Choroid plexus epithelial cell (primary cell): ENCODE measurements at regions not wholly inside any gene's neighbourhood (a gene's known extent, or its start where the extent isn't known, plus 50 kb on each side); places are given as distances from the start of the nearest gene placed in this dataset.
"Not testable (repeated sequence)": the region's sequence is repeated elsewhere in the genome, so short reads cannot be mapped to it uniquely, and the experiment has no call there.

Experiments used
- DNase-seq: peaks from one replicate; pipeline ENCODE4 v3.0.0-alpha.2; 2010; ENCODE audit warnings: low read depth
- H3K4me3 ChIP-seq: 2 replicates; pipeline ENCODE4 v1.5.1; 2011; ENCODE audit warnings: low read depth, mild to moderate bottlenecking, control low read depth, low read length, moderate library complexity
- TF ChIP-seq, protein P1 (sequence below): conservative IDR thresholded peaks from 2 replicates; pipeline ENCODE4 v1.5.1; 2011; ENCODE audit warnings: low read depth, mild to moderate bottlenecking, control low read depth, inconsistent platforms, low read length, moderate library complexity

DNA sequence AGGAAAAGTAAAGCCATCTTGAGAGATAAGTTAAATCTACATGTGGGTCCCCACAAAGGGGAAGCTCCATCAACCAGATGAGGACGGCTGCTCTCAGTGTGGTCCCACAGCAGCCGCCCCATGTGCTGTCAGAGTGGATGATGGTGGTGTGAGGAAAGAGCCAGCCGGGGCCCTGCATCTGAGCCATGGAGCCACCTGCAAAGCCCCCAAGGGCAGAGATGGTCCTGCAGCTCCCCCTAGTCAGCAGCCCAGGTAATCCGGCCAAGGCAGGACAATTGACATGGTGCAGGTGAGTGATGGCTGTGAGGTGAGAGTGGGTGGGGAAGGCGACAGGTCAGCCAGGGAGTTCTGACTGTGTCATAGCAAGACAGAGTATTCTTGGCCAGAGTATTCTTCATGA is 458.8 kb downstream of the ICE1 start:
- no peak for DNase-seq
- TF ChIP-seq, protein P1, sequence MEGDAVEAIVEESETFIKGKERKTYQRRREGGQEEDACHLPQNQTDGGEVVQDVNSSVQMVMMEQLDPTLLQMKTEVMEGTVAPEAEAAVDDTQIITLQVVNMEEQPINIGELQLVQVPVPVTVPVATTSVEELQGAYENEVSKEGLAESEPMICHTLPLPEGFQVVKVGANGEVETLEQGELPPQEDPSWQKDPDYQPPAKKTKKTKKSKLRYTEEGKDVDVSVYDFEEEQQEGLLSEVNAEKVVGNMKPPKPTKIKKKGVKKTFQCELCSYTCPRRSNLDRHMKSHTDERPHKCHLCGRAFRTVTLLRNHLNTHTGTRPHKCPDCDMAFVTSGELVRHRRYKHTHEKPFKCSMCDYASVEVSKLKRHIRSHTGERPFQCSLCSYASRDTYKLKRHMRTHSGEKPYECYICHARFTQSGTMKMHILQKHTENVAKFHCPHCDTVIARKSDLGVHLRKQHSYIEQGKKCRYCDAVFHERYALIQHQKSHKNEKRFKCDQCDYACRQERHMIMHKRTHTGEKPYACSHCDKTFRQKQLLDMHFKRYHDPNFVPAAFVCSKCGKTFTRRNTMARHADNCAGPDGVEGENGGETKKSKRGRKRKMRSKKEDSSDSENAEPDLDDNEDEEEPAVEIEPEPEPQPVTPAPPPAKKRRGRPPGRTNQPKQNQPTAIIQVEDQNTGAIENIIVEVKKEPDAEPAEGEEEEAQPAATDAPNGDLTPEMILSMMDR = no peak
- no peak overlapping the region for H3K4me3 ChIP-seq

DNA sequence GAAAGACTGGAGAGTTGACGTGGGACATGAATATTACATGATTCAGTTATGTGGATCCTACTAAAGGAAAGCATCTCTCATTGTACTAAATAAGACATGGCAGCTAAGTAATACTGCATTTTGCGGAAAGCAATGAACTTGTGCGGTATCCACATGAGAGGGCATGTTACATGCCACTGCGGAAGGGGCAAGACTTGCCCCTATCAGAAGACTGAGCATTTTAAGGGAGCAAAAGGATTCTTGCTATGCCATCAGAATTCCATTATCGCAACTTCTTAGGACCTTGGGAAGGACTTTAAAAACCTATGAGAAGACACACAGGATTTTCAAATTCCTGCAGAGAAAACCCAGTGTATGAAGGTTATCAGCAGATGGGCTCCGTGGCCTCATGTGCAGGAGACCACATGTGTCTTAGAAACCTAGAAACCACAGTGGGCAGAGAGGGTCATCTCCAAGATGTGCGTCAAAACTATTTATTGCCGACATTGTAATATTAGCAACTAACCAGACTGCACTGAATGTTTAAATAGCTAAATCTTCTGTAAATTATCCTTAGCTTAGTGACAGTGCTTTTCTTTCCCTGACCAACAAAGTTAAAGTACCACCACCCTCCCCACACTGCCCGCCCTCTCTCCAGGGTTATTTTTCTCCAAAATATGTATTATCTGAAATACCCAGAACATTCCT is 457.7 kb downstream of the ICE1 start:
- TF ChIP-seq, protein P1 = no peak
- no peak overlapping the region for H3K4me3 ChIP-seq
- no peak for DNase-seq

DNA sequence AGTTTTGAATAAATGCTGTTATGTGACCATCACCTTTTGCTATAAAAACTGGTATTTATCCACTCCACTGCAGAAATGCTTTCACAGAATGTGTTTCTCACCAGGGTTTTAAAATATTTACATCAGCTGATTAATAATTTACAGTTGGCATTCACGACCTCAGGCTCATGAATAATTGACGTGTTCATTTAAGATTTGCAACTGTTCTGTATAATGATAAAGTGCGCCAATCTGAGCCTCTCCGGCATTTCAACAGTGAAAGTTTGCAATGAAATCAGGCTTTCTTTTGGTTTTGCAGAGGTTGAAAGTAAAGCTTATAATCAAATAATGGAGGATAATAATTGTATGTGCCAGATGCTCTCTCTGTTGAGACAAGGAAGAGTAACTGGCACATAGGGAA is 434.9 kb downstream of the ICE1 start:
- no peak for DNase-seq
- H3K4me3 ChIP-seq = no peak overlapping the region
- TF ChIP-seq, protein P1 = no peak

DNA sequence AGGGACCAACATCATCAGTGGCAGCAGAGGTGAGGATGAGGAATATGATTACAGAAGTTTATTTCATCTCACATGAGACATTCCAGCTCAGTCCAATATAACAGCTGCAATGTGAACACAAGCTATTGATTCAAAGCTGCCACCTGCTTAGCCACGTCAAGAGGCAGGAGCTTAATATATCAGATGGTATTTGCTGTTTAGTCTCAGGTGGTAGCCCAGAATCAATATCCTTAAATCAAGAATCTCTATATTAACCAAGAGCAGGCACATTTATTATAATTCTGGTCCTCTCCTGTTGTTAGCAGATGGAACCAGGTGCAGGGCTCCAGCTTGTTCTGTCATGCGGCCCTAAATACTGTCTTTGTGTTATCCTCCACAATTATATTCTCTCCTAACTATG is 431.6 kb downstream of the ICE1 start:
- no peak for DNase-seq
- TF ChIP-seq, protein P1 = no peak
- no peak overlapping the region for H3K4me3 ChIP-seq

DNA sequence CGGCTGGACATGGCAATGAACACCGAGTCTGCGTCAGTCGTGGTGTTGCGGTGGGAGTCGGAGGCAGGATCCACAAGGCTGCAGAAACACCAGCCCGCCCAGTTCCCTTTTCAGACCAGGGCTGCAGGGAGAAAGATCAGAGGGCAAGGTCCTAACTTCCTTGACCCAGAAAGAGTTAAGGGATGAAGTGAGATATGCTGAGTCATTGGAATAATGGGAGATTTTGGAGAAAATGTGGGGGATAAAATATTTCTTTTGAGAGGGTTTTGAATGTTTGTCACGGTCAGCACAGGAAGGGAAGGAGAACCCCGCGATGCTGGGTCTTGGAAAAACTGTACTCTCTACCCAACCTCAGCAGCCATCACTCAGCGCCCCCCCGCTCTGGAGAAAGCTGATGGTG is 416.0 kb downstream of the ICE1 start:
- H3K4me3 ChIP-seq = no peak overlapping the region
- TF ChIP-seq, protein P1 = no peak
- DNase-seq = no peak

DNA sequence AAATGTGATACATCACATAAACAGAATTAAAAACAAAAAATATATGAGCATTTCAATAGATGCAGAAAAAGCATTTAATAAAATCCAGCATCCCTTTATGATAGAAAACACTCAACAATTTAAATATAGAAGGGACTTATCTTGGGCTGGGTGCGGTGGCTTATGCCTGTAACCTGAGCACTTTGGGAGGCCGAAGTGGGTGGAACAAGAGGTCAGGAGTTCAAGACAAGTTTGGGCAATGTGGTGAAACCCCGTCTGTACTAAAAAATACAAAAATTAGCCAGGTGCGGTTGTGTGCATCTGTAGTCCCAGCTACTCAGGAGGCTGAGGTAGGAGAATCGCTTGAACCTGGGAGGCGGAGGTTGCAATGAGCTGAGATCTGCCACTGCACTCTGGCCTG is 409.1 kb downstream of the ICE1 start:
- H3K4me3 ChIP-seq, DNase-seq: not testable (repeated sequence)

DNA sequence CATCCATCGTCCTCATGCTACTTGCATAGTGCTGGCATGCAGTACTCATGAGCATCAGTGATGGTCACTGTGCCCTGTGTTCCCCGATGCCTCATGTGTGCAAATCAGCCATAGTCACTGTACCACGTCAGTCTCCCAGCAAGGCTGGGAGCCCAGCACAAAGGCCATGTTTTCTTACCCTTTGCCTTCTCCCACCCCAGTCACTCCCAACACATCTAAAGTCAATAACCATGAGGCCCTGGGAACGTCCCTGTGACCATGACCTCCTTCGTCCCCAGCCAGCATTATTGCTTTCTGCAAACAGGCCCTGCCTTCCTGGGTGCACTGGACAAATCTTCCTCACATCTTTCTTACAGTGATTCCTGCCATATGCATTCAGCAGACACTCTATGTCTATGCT is 406.1 kb downstream of the ICE1 start:
- TF ChIP-seq, protein P1 = no peak

More for the DNA sequence above, 406.1 kb downstream of the ICE1 start:
- H3K4me3 ChIP-seq = no peak overlapping the region
- no peak for DNase-seq
